DND-41 (cell line): ENCODE measurements at regions not wholly inside any gene's neighbourhood (a gene's known extent, or its start where the extent isn't known, plus 50 kb on each side); places are given as distances from the start of the nearest gene placed in this dataset.
"Not testable (repeated sequence)": the region's sequence is repeated elsewhere in the genome, so short reads cannot be mapped to it uniquely, and the experiment has no call there.

Experiments used
- EZH2 ChIP-seq: IDR thresholded peaks from 3 replicates; pipeline ENCODE4 v1.6.1; 2012; ENCODE audit warnings: borderline replicate concordance, low read depth, mild to moderate bottlenecking, moderate library complexity, low read length, inconsistent platforms; ENCODE audit not compliant: severe bottlenecking
- TF ChIP-seq, protein P1 (sequence below): IDR thresholded peaks from 2 replicates; pipeline ENCODE4 v1.5.1; 2012; ENCODE audit warnings: borderline replicate concordance, low read length, moderate library complexity, mild to moderate bottlenecking; ENCODE audit not compliant: poor library complexity, severe bottlenecking; ENCODE audit errors: extremely low read depth

DNA sequence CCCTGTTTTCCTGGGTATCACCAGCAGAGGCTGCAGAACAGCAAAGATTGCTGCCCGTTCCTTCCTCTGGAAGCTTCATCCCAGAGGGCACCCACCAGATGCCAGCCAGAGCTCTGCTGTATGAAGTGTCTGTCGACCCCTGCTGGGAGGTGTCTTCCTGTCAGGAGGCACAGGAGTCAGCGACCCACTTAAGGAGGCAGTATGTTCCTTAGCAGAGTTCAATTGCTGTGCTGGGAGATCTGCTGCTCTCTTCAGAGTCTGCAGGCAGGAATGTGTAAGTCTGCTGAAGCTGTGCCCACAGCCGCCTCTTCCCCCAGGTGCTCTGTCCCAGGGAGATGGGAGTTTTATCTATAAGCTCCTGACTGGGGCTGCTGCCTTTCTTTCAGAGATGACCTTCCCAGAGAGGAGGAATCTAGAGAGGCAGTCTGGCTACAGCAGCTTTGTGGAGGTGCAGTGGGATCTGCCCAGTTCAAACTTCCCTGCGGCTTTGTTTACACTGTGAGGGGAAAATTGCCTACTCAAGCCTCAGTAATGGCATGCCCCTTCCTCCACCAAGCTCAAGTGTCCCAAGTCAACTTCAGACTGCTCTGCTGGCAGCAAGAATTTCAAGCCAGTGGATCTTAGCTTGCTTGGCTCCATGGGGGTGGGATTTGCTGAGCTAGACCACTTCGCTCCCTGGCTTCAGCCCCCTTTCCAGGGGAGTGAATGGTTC lies 100.6 kb downstream of the TMEM168 start:
- TF ChIP-seq, protein P1, sequence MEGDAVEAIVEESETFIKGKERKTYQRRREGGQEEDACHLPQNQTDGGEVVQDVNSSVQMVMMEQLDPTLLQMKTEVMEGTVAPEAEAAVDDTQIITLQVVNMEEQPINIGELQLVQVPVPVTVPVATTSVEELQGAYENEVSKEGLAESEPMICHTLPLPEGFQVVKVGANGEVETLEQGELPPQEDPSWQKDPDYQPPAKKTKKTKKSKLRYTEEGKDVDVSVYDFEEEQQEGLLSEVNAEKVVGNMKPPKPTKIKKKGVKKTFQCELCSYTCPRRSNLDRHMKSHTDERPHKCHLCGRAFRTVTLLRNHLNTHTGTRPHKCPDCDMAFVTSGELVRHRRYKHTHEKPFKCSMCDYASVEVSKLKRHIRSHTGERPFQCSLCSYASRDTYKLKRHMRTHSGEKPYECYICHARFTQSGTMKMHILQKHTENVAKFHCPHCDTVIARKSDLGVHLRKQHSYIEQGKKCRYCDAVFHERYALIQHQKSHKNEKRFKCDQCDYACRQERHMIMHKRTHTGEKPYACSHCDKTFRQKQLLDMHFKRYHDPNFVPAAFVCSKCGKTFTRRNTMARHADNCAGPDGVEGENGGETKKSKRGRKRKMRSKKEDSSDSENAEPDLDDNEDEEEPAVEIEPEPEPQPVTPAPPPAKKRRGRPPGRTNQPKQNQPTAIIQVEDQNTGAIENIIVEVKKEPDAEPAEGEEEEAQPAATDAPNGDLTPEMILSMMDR: not testable (repeated sequence)
- TF ChIP-seq EZH2: not testable (repeated sequence)
